ENCODE measurements at regions not wholly inside any gene's neighbourhood (a gene's known extent, or its start where the extent isn't known, plus 50 kb on each side); places are given as distances from the start of the nearest gene placed in this dataset.

GRCh38 chr6:21905531-21905930, 312.0 kb downstream of the SOX4 start:
- DNase-seq = no peak
- no peak overlapping the region for H3K4me3 ChIP-seq (ENCODE audit: low read depth, low read length)
- no peak for TF ChIP-seq CTCF (IDR thresholded peaks at IDR 0.05; ENCODE audit: low read depth, low read length, missing control alignments)
- no peaks in the 10 kb centered on the region for H3K27me3 ChIP-seq (replicated peaks)
- in situ Hi-C loops (cut with HindIII; ENCODE audit: low pct_ligation_motif_present, low sequenced_read_pairs) = no loop called here
- no peaks in the 10 kb centered on the region for H3K36me3 ChIP-seq (replicated peaks)
- no peak overlapping the region for H3K27ac ChIP-seq

GRCh38 chr6:21906826-21907225, 313.3 kb downstream of the SOX4 start:
- TF ChIP-seq CTCF (IDR thresholded peaks at IDR 0.05; ENCODE audit: low read depth, low read length, missing control alignments) = no peak
- no peak for DNase-seq
- in situ Hi-C loops (cut with HindIII; ENCODE audit: low pct_ligation_motif_present, low sequenced_read_pairs) = no loop called here
- Histone ChIP-seq H3K4me3 (ENCODE audit: low read depth, low read length) (no peak overlapping the region), H3K36me3 (replicated peaks) (no peaks in the 10 kb centered on the region), H3K27me3 (replicated peaks) (no peaks in the 10 kb centered on the region), H3K27ac (no peak overlapping the region)

GRCh38 chr6:21907291-21907690, 313.7 kb downstream of the SOX4 start:
- Histone ChIP-seq H3K27ac (no peak overlapping the region), H3K4me3 (ENCODE audit: low read depth, low read length) (no peak overlapping the region), H3K36me3 (replicated peaks) (no peaks in the 10 kb centered on the region), H3K27me3 (replicated peaks) (no peaks in the 10 kb centered on the region)
- in situ Hi-C loops (cut with HindIII; ENCODE audit: low pct_ligation_motif_present, low sequenced_read_pairs) = no loop called here
- no peak for DNase-seq
- TF ChIP-seq CTCF (IDR thresholded peaks at IDR 0.05; ENCODE audit: low read depth, low read length, missing control alignments) = no peak

- Histone ChIP-seq H3K27me3 (replicated peaks) (no peaks in the 10 kb centered on the region), H3K36me3 (replicated peaks) (no peaks in the 10 kb centered on the region), H3K27ac (no peak overlapping the region), H3K4me3 (ENCODE audit: low read depth, low read length) (no peak overlapping the region)
- in situ Hi-C loops (cut with HindIII; ENCODE audit: low pct_ligation_motif_present, low sequenced_read_pairs) = no loop called here
- DNase-seq = no peak
- TF ChIP-seq CTCF (IDR thresholded peaks at IDR 0.05; ENCODE audit: low read depth, low read length, missing control alignments) = no peak
These were observed 314.8 kb downstream of the SOX4 start for GRCh38 chr6:21908161-21908848.

GRCh38 chr6:21909321-21909720, 315.8 kb downstream of the SOX4 start:
- in situ Hi-C loops (cut with HindIII; ENCODE audit: low pct_ligation_motif_present, low sequenced_read_pairs) = no loop called here
- H3K4me3 ChIP-seq (ENCODE audit: low read depth, low read length) = no peak overlapping the region
- no peak for DNase-seq
- no peaks in the 10 kb centered on the region for H3K27me3 ChIP-seq (replicated peaks)
- TF ChIP-seq CTCF (IDR thresholded peaks at IDR 0.05; ENCODE audit: low read depth, low read length, missing control alignments) = no peak
- H3K36me3 ChIP-seq (replicated peaks) = no peaks in the 10 kb centered on the region
- H3K27ac ChIP-seq = no peak overlapping the region

GRCh38 chr6:21911208-21911607, 317.7 kb downstream of the SOX4 start:
- H3K27me3 ChIP-seq (replicated peaks) = no peaks in the 10 kb centered on the region
- TF ChIP-seq CTCF (IDR thresholded peaks at IDR 0.05; ENCODE audit: low read depth, low read length, missing control alignments) = no peak
- H3K36me3 ChIP-seq (replicated peaks) = no peaks in the 10 kb centered on the region
- H3K27ac ChIP-seq = no peak overlapping the region
- no peak overlapping the region for H3K4me3 ChIP-seq (ENCODE audit: low read depth, low read length)
- no peak for DNase-seq
- in situ Hi-C loops (cut with HindIII; ENCODE audit: low pct_ligation_motif_present, low sequenced_read_pairs) = no loop called here

All from brain microvascular endothelial cell (primary cell).